ENCODE measurements at regions not wholly inside any gene's neighbourhood (a gene's known extent, or its start where the extent isn't known, plus 50 kb on each side); places are given as distances from the start of the nearest gene placed in this dataset.

DNA sequence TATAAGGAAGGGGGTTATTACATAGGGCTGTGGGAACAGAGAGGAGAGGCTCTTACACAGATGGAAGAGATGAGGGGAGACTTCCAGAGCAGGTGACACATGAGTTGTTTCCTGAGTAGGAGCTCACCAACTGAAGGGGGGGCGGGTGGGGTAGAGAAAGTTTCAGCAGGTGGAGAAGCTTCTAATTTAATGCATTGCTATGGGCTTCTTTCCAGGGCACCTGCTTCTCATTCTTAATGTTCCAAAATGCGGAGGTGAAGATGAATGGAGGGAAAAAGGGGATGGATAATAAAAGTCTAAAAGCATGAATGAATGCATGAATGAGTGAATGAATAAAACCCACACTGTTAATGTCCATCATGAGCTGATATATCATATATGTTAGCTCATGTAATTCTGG, 439.0 kb upstream of the CCL2 start:
- no peaks in the 10 kb centered on the region for H3K79me2 ChIP-seq (ENCODE audit: control insufficient read depth, insufficient read depth, low read length)
- no peak for TF ChIP-seq JUN (IDR thresholded peaks at IDR 0.05; ENCODE audit: borderline replicate concordance, insufficient read depth, insufficient read length, low read depth)
- no peak for TF ChIP-seq GATA2 (IDR thresholded peaks at IDR 0.05; ENCODE audit: insufficient read depth, insufficient read length, low read depth, low read length)
- no peak for TF ChIP-seq FOS (IDR thresholded peaks at IDR 0.05; ENCODE audit: borderline replicate concordance, insufficient read depth, low read length)
- H3K9me3 ChIP-seq (replicated peaks; ENCODE audit: control insufficient read depth, insufficient read depth, low read length): no peaks in the 10 kb centered on the region
- no peaks in the 10 kb centered on the region for H3K36me3 ChIP-seq (ENCODE audit: control insufficient read depth in 2 of 2, extremely low read depth in 1 of 2, insufficient read depth in 2 of 2, low read length in 2 of 2)
- H3K4me1 ChIP-seq (ENCODE audit: control insufficient read depth, extremely low read depth, insufficient read depth, low read length): no peaks in the 10 kb centered on the region
- H3K27ac ChIP-seq (ENCODE audit: insufficient read depth, low read depth, low read length): no peak overlapping the region
- intact Hi-C loops (cut with micrococcal nuclease): no loop called here
- no peak overlapping the region for H2AFZ ChIP-seq (ENCODE audit: low read depth, low read length)
- H3K4me2 ChIP-seq (ENCODE audit: insufficient read depth, low read length): no peak overlapping the region
- no peaks in the 10 kb centered on the region for H3K9me1 ChIP-seq (replicated peaks; ENCODE audit: control insufficient read depth, extremely low read depth, insufficient read depth, low read length)
- H3K27me3 ChIP-seq (ENCODE audit: control insufficient read depth in 2 of 2, insufficient read depth in 2 of 2, low read length in 2 of 2): no peaks in the 10 kb centered on the region
- BruUV-seq (replicated peaks): no TSS peak
- ChIA-PET POLR2A (no interaction called here), CTCF (no interaction called here)
- FAIRE-seq (no peak), DNase-seq (ENCODE audit: low read depth, low spot score) (no peak)
- H3K9ac ChIP-seq (replicated peaks; ENCODE audit: extremely low read depth, insufficient read depth, low read length): no peak overlapping the region
- dilution Hi-C loops (cut with MboI; ENCODE audit: extremely low pct_ligation_motif_present, low sequenced_read_pairs): no loop called here
- H4K20me1 ChIP-seq (replicated peaks; ENCODE audit: control insufficient read depth, extremely low read depth, insufficient read depth, low read length): no peaks in the 10 kb centered on the region
- no peak overlapping the region for H3K4me3 ChIP-seq (replicated peaks in 1 of 3; ENCODE audit: insufficient read depth in 1 of 3, low read depth in 1 of 3, low read length in 3 of 3)

DNA sequence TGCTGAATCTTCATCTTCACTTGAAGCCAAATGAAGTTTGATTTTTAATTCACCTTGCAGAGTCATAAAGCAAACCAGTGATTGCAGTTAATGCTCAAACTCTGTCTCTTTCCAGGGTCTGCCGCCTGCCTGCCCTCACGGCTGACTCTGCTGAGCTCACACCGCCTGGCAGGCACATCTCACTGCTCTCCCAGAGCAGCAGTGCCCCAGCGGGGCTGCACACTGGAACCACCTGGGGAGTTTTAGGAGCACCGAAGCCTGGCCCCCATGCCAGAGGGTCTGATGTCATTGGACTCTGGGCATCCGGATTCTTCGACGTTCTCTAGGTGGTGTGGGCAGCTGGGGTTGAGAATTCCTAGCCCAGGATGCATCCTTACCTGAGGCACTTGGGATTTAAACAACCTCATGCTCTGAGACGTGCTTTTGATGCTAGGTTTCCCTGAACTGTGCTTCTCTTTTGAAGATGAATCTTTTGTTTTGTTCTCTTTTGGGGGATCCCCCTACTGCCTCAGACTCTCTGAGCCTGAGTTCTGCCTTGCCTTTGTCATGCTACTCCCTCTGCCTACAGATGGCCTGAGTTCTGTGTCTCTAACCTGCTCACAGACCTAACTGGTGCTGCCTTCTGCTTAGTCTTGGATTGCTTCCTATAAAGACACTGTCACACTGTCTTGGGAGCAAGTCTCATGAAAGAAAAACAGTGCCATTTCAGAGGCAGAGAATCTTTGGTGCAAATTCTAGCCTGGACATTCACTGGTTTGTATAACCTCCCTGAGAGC, 438.1 kb upstream of the CCL2 start:
- no peaks in the 10 kb centered on the region for H4K20me1 ChIP-seq (replicated peaks; ENCODE audit: control insufficient read depth, extremely low read depth, insufficient read depth, low read length)
- H3K9me3 ChIP-seq (replicated peaks; ENCODE audit: control insufficient read depth, insufficient read depth, low read length): no peaks in the 10 kb centered on the region
- no peak overlapping the region for H3K9ac ChIP-seq (replicated peaks; ENCODE audit: extremely low read depth, insufficient read depth, low read length)
- no peak overlapping the region for H3K4me3 ChIP-seq (replicated peaks in 1 of 3; ENCODE audit: insufficient read depth in 1 of 3, low read depth in 1 of 3, low read length in 3 of 3)
- no peak overlapping the region for H3K4me2 ChIP-seq (ENCODE audit: insufficient read depth, low read length)
- no peak for TF ChIP-seq POLR2A (IDR thresholded peaks at IDR 0.05; ENCODE audit: low read depth, low read length)
- no peak for TF ChIP-seq JUN (IDR thresholded peaks at IDR 0.05; ENCODE audit: borderline replicate concordance, insufficient read depth, insufficient read length, low read depth)
- no peak for TF ChIP-seq MYC (IDR thresholded peaks at IDR 0.05; ENCODE audit: low read depth, low read length)
- no peak for TF ChIP-seq GATA2 (IDR thresholded peaks at IDR 0.05; ENCODE audit: insufficient read depth, insufficient read length, low read depth, low read length)
- TF ChIP-seq, protein P1, sequence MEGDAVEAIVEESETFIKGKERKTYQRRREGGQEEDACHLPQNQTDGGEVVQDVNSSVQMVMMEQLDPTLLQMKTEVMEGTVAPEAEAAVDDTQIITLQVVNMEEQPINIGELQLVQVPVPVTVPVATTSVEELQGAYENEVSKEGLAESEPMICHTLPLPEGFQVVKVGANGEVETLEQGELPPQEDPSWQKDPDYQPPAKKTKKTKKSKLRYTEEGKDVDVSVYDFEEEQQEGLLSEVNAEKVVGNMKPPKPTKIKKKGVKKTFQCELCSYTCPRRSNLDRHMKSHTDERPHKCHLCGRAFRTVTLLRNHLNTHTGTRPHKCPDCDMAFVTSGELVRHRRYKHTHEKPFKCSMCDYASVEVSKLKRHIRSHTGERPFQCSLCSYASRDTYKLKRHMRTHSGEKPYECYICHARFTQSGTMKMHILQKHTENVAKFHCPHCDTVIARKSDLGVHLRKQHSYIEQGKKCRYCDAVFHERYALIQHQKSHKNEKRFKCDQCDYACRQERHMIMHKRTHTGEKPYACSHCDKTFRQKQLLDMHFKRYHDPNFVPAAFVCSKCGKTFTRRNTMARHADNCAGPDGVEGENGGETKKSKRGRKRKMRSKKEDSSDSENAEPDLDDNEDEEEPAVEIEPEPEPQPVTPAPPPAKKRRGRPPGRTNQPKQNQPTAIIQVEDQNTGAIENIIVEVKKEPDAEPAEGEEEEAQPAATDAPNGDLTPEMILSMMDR (IDR thresholded peaks at IDR 0.05; ENCODE audit: extremely low read depth in 1 of 2, insufficient read depth in 1 of 2, low read depth in 1 of 2, low read length in 2 of 2): no peak
- no peak for TF ChIP-seq POLR2AphosphoS5 (IDR thresholded peaks at IDR 0.05; ENCODE audit: insufficient read depth, low read depth, low read length)
- TF ChIP-seq, protein P2, sequence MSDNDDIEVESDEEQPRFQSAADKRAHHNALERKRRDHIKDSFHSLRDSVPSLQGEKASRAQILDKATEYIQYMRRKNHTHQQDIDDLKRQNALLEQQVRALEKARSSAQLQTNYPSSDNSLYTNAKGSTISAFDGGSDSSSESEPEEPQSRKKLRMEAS (IDR thresholded peaks at IDR 0.05; ENCODE audit: insufficient read depth, insufficient read length): no peak
- TF ChIP-seq EZH2 (IDR thresholded peaks at IDR 0.05; ENCODE audit: borderline replicate concordance, low read depth, low read length, severe bottlenecking): no peak
- no peak for TF ChIP-seq FOS (IDR thresholded peaks at IDR 0.05; ENCODE audit: borderline replicate concordance, insufficient read depth, low read length)
- H3K27ac ChIP-seq (ENCODE audit: insufficient read depth, low read depth, low read length): no peak overlapping the region
- H3K9me1 ChIP-seq (replicated peaks; ENCODE audit: control insufficient read depth, extremely low read depth, insufficient read depth, low read length): no peaks in the 10 kb centered on the region
- H3K79me2 ChIP-seq (ENCODE audit: control insufficient read depth, insufficient read depth, low read length): no peaks in the 10 kb centered on the region
- dilution Hi-C loops (cut with MboI; ENCODE audit: extremely low pct_ligation_motif_present, low sequenced_read_pairs) (no loop called here), intact Hi-C loops (cut with micrococcal nuclease) (no loop called here)
- FAIRE-seq: no peak
- no peaks in the 10 kb centered on the region for H3K27me3 ChIP-seq (ENCODE audit: control insufficient read depth in 2 of 2, insufficient read depth in 2 of 2, low read length in 2 of 2)
- BruUV-seq (replicated peaks): no TSS peak
- ChIA-PET CTCF (no interaction called here), POLR2A (no interaction called here)
- no peak for DNase-seq (ENCODE audit: low read depth, low spot score)
- H3K36me3 ChIP-seq (ENCODE audit: control insufficient read depth in 2 of 2, extremely low read depth in 1 of 2, insufficient read depth in 2 of 2, low read length in 2 of 2): no peaks in the 10 kb centered on the region
- no peak overlapping the region for H2AFZ ChIP-seq (ENCODE audit: low read depth, low read length)
- no peaks in the 10 kb centered on the region for H3K4me1 ChIP-seq (ENCODE audit: control insufficient read depth, extremely low read depth, insufficient read depth, low read length)

Measured in endothelial cell of umbilical vein (primary cell).